ENCODE measurements at regions not wholly inside any gene's neighbourhood (a gene's known extent, or its start where the extent isn't known, plus 50 kb on each side); places are given as distances from the start of the nearest gene placed in this dataset.

DNA sequence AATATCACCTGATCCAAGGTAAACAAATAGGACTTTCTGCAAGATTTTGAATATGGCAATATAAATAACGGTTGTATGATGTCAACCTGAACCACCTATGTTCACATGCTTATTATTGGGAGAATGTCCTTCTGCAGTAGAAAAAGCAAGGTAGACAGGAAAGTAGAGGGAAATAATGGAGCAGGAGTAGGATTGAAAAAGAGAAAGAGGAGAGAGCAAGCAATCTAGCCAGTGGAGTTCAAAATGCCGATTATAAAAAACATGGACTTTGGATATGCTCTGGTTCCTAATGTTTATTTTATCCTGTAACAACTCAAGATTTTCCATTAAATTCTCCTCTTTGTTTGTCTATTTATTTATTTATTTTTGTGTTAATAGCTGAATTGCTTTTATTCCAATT, 878.0 kb upstream of the KCND2 start:
- Histone ChIP-seq H3K36me3 (ENCODE audit: control insufficient read depth, insufficient read depth, low read length) (no peaks in the 10 kb centered on the region), H3K56ac (ENCODE audit: extremely low read depth, insufficient read depth, low read length) (no peak overlapping the region), H4K8ac (ENCODE audit: low read depth in 2 of 2, low read length in 2 of 2) (no peak overlapping the region), H3K4ac (ENCODE audit: low read depth, low read length) (no peak overlapping the region), H2BK20ac (ENCODE audit: low read depth, low read length) (no peak overlapping the region), H2BK15ac (ENCODE audit: low read depth, low read length) (no peak overlapping the region), H4K91ac (ENCODE audit: insufficient read depth, low read depth, low read length) (no peak overlapping the region), H3K27ac (ENCODE audit: insufficient read depth, low read length) (no peak overlapping the region), H3K9ac (ENCODE audit: low read depth, low read length) (no peak overlapping the region), H3K4me1 (ENCODE audit: control insufficient read depth, insufficient read depth, low read length) (no peaks in the 10 kb centered on the region), H3K79me1 (ENCODE audit: low read depth in 1 of 2, low read length in 2 of 2) (no peaks in the 10 kb centered on the region), H4K20me1 (ENCODE audit: insufficient read depth, low read length) (no peaks in the 10 kb centered on the region), H2BK120ac (ENCODE audit: low read depth, low read length) (no peak overlapping the region), H2BK5ac (ENCODE audit: low read depth, low read length, poor library complexity, severe bottlenecking) (no peak overlapping the region), H3K4me2 (ENCODE audit: low read depth, low read length) (no peak overlapping the region), H3K27me3 (ENCODE audit: control insufficient read depth, insufficient read depth, low read length) (no peaks in the 10 kb centered on the region), H3K9me1 (ENCODE audit: insufficient read depth, low read length) (no peaks in the 10 kb centered on the region), H2AK5ac (ENCODE audit: low read depth, low read length) (no peak overlapping the region), H4K5ac (ENCODE audit: low read depth, low read length) (no peak overlapping the region), H3K9me3 (ENCODE audit: control insufficient read depth, insufficient read depth, low read length) (no peaks in the 10 kb centered on the region; the same call in 1 of the 2 replicates), H3K23ac (ENCODE audit: low read depth, low read length) (no peak overlapping the region), H3K18ac (ENCODE audit: low read depth, low read length) (no peak overlapping the region), H2AK9ac (replicated peaks; ENCODE audit: low read depth, low read length, poor library complexity) (no peak overlapping the region), H3K4me3 (ENCODE audit: insufficient read depth, low read depth, low read length) (no peak overlapping the region), H2AFZ (replicated peaks; ENCODE audit: low read length, poor library complexity) (no peak overlapping the region), H3K14ac (replicated peaks; ENCODE audit: low read depth, low read length) (no peak overlapping the region)
- WGBS, 2 experiments (ENCODE audit: extremely low coverage in 2 of 2, insufficient read length in 1 of 2) = no CpG with 5 or more reads among the region's 2 CpGs
- in situ Hi-C loops (cut with MboI; ENCODE audit: low sequenced_read_pairs) = no loop called here
- dilution Hi-C loops (cut with HindIII; ENCODE audit: low sequenced_read_pairs, unreplicated experiment) = no loop called here
- CTCF ChIA-PET = no interaction called here
- ATAC-seq (ENCODE audit: low read depth) = no peak
- intact Hi-C loops (cut with micrococcal nuclease) = no loop called here
- POLR2A ChIA-PET (ENCODE audit: unreplicated experiment) = no interaction called here
- TF ChIP-seq FOS (IDR thresholded peaks at IDR 0.05; ENCODE audit: low read depth, low read length) (no peak), BHLHE40 (IDR thresholded peaks at IDR 0.05; ENCODE audit: low read depth, low read length) (no peak), RAD21 (IDR thresholded peaks at IDR 0.05; ENCODE audit: low read length) (no peak), RCOR1 (IDR thresholded peaks at IDR 0.05; ENCODE audit: insufficient replicate concordance, low read length) (no peak), CHD1 (IDR thresholded peaks at IDR 0.05; ENCODE audit: low read depth, low read length) (no peak), SMC3 (IDR thresholded peaks at IDR 0.05; ENCODE audit: low read depth, low read length) (no peak), RFX5 (IDR thresholded peaks at IDR 0.05; ENCODE audit: low read depth, low read length) (no peak), POLR2A (IDR thresholded peaks at IDR 0.05; ENCODE audit: low read depth, low read length) (no peak), MXI1 (IDR thresholded peaks at IDR 0.05; ENCODE audit: borderline replicate concordance, low read depth, low read length) (no peak), MAFK (IDR thresholded peaks at IDR 0.05; ENCODE audit: low read depth, low read length) (no peak), MAZ (IDR thresholded peaks at IDR 0.05; ENCODE audit: borderline replicate concordance, low read depth, low read length) (no peak), CEBPB (IDR thresholded peaks at IDR 0.05; ENCODE audit: low read depth, low read length) (no peak), NFE2L2 (IDR thresholded peaks at IDR 0.05; ENCODE audit: low read depth, low read length) (no peak)
- TF ChIP-seq, protein P1, sequence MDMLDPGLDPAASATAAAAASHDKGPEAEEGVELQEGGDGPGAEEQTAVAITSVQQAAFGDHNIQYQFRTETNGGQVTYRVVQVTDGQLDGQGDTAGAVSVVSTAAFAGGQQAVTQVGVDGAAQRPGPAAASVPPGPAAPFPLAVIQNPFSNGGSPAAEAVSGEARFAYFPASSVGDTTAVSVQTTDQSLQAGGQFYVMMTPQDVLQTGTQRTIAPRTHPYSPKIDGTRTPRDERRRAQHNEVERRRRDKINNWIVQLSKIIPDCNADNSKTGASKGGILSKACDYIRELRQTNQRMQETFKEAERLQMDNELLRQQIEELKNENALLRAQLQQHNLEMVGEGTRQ (IDR thresholded peaks at IDR 0.05; ENCODE audit: low read depth, low read length) = no peak
- TF ChIP-seq, protein P2, sequence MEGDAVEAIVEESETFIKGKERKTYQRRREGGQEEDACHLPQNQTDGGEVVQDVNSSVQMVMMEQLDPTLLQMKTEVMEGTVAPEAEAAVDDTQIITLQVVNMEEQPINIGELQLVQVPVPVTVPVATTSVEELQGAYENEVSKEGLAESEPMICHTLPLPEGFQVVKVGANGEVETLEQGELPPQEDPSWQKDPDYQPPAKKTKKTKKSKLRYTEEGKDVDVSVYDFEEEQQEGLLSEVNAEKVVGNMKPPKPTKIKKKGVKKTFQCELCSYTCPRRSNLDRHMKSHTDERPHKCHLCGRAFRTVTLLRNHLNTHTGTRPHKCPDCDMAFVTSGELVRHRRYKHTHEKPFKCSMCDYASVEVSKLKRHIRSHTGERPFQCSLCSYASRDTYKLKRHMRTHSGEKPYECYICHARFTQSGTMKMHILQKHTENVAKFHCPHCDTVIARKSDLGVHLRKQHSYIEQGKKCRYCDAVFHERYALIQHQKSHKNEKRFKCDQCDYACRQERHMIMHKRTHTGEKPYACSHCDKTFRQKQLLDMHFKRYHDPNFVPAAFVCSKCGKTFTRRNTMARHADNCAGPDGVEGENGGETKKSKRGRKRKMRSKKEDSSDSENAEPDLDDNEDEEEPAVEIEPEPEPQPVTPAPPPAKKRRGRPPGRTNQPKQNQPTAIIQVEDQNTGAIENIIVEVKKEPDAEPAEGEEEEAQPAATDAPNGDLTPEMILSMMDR (conservative IDR thresholded peaks at IDR 0.05; ENCODE audit: low read depth, low read length) = no peak
- TF ChIP-seq, protein P3, sequence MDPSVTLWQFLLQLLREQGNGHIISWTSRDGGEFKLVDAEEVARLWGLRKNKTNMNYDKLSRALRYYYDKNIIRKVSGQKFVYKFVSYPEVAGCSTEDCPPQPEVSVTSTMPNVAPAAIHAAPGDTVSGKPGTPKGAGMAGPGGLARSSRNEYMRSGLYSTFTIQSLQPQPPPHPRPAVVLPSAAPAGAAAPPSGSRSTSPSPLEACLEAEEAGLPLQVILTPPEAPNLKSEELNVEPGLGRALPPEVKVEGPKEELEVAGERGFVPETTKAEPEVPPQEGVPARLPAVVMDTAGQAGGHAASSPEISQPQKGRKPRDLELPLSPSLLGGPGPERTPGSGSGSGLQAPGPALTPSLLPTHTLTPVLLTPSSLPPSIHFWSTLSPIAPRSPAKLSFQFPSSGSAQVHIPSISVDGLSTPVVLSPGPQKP (IDR thresholded peaks at IDR 0.05; ENCODE audit: borderline replicate concordance, low read depth, low read length) = no peak
- no TSS peak for BruUV-seq (replicated peaks)
- DNase-seq = no peak

All from IMR-90 (cell line).